ENCODE measurements at regions not wholly inside any gene's neighbourhood (a gene's known extent, or its start where the extent isn't known, plus 50 kb on each side); places are given as distances from the start of the nearest gene placed in this dataset.
A peak's percentile ranks its signal among the peaks of the same experiment; 100 is the strongest.

- H3K36me3 Mint-ChIP-seq (ENCODE audit: low read depth) = no peaks in the 10 kb centered on the region
- H3K27me3 Mint-ChIP-seq (ENCODE audit: low read depth) = no peaks in the 10 kb centered on the region
- H3K9me3 Mint-ChIP-seq = peaks cover 3% of the 10 kb centered on the region
- no peak overlapping the region for H3K4me3 Mint-ChIP-seq
- no peak for TF ChIP-seq CTCF (conservative IDR thresholded peaks at IDR 0.05)
- no peak for DNase-seq (ENCODE audit: low read depth, low spot score)
- no peaks in the 10 kb centered on the region for H3K4me1 Mint-ChIP-seq
- H3K27ac Mint-ChIP-seq (ENCODE audit: unreplicated experiment) = no peak overlapping the region
Measured at GRCh38 chr4:124797223-124797622, 84.7 kb upstream of the ANKRD50 start.

- H3K4me1 Mint-ChIP-seq = no peaks in the 10 kb centered on the region
- H3K4me3 Mint-ChIP-seq = no peak overlapping the region
- no peaks in the 10 kb centered on the region for H3K9me3 Mint-ChIP-seq
- H3K27ac Mint-ChIP-seq (ENCODE audit: unreplicated experiment) = no peak overlapping the region
- no peak for TF ChIP-seq CTCF (conservative IDR thresholded peaks at IDR 0.05)
- DNase-seq (ENCODE audit: low read depth, low spot score) = no peak
- no peaks in the 10 kb centered on the region for H3K36me3 Mint-ChIP-seq (ENCODE audit: low read depth)
- H3K27me3 Mint-ChIP-seq (ENCODE audit: low read depth) = no peaks in the 10 kb centered on the region
Measured at GRCh38 chr4:124790471-124790870, 77.9 kb upstream of the ANKRD50 start.

- Mint-ChIP-seq H3K36me3 (ENCODE audit: low read depth) (no peaks in the 10 kb centered on the region), H3K9me3 (no peaks in the 10 kb centered on the region), H3K27ac (ENCODE audit: unreplicated experiment) (no peak overlapping the region), H3K4me3 (no peak overlapping the region), H3K27me3 (ENCODE audit: low read depth) (no peaks in the 10 kb centered on the region), H3K4me1 (no peaks in the 10 kb centered on the region)
- DNase-seq (ENCODE audit: low read depth, low spot score) = no peak
- TF ChIP-seq CTCF (conservative IDR thresholded peaks at IDR 0.05) = no peak
Measured at GRCh38 chr4:124786634-124787033, 74.1 kb upstream of the ANKRD50 start.

GRCh38 chr4:124785645-124786044, 73.1 kb upstream of the ANKRD50 start:
- Mint-ChIP-seq H3K27ac (ENCODE audit: unreplicated experiment) (no peak overlapping the region), H3K36me3 (ENCODE audit: low read depth) (no peaks in the 10 kb centered on the region), H3K27me3 (ENCODE audit: low read depth) (no peaks in the 10 kb centered on the region), H3K9me3 (peaks cover 3% of the 10 kb centered on the region), H3K4me1 (no peaks in the 10 kb centered on the region), H3K4me3 (no peak overlapping the region)
- no peak for DNase-seq (ENCODE audit: low read depth, low spot score)
- TF ChIP-seq CTCF (conservative IDR thresholded peaks at IDR 0.05) = peak; percentile 42

- Mint-ChIP-seq H3K9me3 (peaks cover 6% of the 10 kb centered on the region), H3K27ac (ENCODE audit: unreplicated experiment) (no peak overlapping the region), H3K36me3 (ENCODE audit: low read depth) (no peaks in the 10 kb centered on the region), H3K27me3 (ENCODE audit: low read depth) (no peaks in the 10 kb centered on the region), H3K4me3 (no peak overlapping the region), H3K4me1 (no peaks in the 10 kb centered on the region)
- no peak for TF ChIP-seq CTCF (conservative IDR thresholded peaks at IDR 0.05)
- no peak for DNase-seq (ENCODE audit: low read depth, low spot score)
Measured at GRCh38 chr4:124783847-124784246, 71.3 kb upstream of the ANKRD50 start.

GRCh38 chr4:124777007-124777406, 64.5 kb upstream of the ANKRD50 start:
- TF ChIP-seq CTCF (conservative IDR thresholded peaks at IDR 0.05) = no peak
- no peak overlapping the region for H3K27ac Mint-ChIP-seq (ENCODE audit: unreplicated experiment)
- H3K36me3 Mint-ChIP-seq (ENCODE audit: low read depth) = peaks cover 8% of the 10 kb centered on the region
- no peak overlapping the region for H3K4me3 Mint-ChIP-seq
- no peaks in the 10 kb centered on the region for H3K27me3 Mint-ChIP-seq (ENCODE audit: low read depth)
- H3K4me1 Mint-ChIP-seq = no peaks in the 10 kb centered on the region
- peaks cover 21% of the 10 kb centered on the region for H3K9me3 Mint-ChIP-seq
- DNase-seq (ENCODE audit: low read depth, low spot score) = no peak

Measured in neural crest cell (in vitro differentiated cells).